Spinal cord (tissue), 9 donors: ENCODE measurements at regions not wholly inside any gene's neighbourhood (a gene's known extent, or its start where the extent isn't known, plus 50 kb on each side); places are given as distances from the start of the nearest gene placed in this dataset.
"Not testable (repeated sequence)": the region's sequence is repeated elsewhere in the genome, so short reads cannot be mapped to it uniquely, and the experiment has no call there.

Source experiments
- DNase-seq, 6 donors: peaks; one replicate each; pipeline versions ENCODE4 v3.0.0 to v3.0.0-alpha.2; 2013 to 2015; ENCODE audit warnings: low spot score in 6 of 6, low read depth in 4 of 6
- H3K27ac ChIP-seq: one replicate; pipeline ENCODE4 v1.5.1; 2013; ENCODE audit warnings: low read depth, low read length, control low read depth
- H3K27me3 ChIP-seq: one replicate; pipeline ENCODE4 v1.6.1; 2013; ENCODE audit warnings: low read length; ENCODE audit not compliant: control insufficient read depth, insufficient read depth
- H3K36me3 ChIP-seq: one replicate; pipeline ENCODE4 v1.6.1; 2013; ENCODE audit warnings: low read length; ENCODE audit not compliant: control insufficient read depth, insufficient read depth
- H3K4me1 ChIP-seq: one replicate; pipeline ENCODE4 v1.6.1; 2013; ENCODE audit warnings: low read length; ENCODE audit not compliant: control insufficient read depth, insufficient read depth
- H3K4me3 ChIP-seq: one replicate; pipeline ENCODE4 v1.5.1; 2013; ENCODE audit warnings: low read depth, low read length, control low read depth
- H3K9me3 ChIP-seq: one replicate; pipeline ENCODE4 v1.6.1; 2013; ENCODE audit warnings: low read length; ENCODE audit not compliant: control insufficient read depth, insufficient read depth
- WGBS: methylation state at CpG from one replicate; pipeline ENCODE4 v1.1.5; 2013; ENCODE audit warnings: missing lambda C conversion rate; ENCODE audit not compliant: insufficient coverage; 5-methylcytosine and 5-hydroxymethylcytosine counted together
- donor health status: healthy.

DNA sequence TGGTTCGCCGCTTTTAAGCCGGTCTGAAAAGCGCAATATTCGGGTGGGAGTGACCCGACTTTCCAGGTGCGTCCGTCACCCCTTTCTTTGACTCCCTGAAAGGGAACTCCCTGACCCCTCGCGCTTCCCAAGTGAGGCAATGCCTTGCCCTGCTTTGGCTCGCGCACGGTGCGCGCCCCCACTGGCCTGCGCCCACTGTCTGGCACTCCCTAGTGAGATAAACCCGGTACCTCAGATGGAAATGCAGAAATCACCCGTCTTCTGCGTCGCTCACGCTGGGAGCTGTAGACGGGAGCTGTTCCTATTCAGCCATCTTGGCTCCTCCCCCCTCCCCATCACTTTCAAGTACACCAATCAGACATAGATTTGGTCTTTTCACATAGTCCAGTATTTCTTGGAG, 88.2 kb downstream of the EBLN1 start:
- not testable (repeated sequence) for H3K27ac ChIP-seq, DNase-seq
- WGBS = 97% methylated on average over 18 of the region's 22 CpGs

DNA sequence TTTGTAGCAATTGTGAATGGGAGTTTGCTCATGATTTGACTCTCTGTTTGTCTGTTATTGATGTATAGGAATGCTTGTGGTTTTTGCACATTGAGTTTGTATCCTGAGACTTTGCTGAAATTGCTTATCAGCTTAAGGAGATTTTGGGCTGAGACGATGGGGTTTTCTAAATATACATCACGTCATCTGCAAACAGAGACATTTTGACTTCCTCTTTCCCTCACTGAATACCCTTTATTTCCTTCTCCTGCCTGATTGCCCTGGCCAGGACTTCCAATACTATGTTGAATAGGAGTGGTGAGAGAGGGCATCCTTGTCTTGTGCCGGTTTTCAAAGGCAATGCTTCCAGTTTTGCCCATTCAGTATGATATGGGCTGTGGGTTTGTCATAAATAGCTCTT, 96.6 kb downstream of the EBLN1 start:
- not testable (repeated sequence) for H3K36me3 ChIP-seq, H3K9me3 ChIP-seq, H3K27ac ChIP-seq, H3K27me3 ChIP-seq, H3K4me1 ChIP-seq, H3K4me3 ChIP-seq, DNase-seq
- no CpG with 5 or more reads among the region's 3 CpGs for WGBS

More for the DNA sequence above, 88.2 kb downstream of the EBLN1 start:
- H3K27me3 ChIP-seq, H3K4me1 ChIP-seq, H3K9me3 ChIP-seq, H3K4me3 ChIP-seq, H3K36me3 ChIP-seq: not testable (repeated sequence)

DNA sequence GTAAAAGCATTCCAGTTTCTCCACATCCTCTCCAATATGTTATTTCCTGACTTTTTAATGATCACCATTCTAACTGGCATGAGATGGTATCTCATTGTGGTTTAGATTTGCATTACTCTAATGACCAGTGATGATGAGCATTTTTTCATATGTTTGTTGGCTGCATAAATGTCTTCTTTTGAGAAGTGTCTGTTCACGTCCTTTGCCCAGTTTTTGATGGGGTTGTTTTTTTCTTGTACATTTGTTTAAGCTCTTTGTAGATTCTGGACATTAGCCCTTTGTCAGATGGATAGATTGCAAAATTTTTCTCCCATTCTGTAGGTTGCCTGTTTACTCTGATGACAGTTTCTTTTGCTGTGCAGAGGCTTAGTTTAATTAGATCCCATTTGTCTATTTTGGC, 97.7 kb downstream of the EBLN1 start:
- not testable (repeated sequence) for H3K4me1 ChIP-seq, H3K9me3 ChIP-seq, H3K27me3 ChIP-seq, H3K36me3 ChIP-seq, H3K27ac ChIP-seq, DNase-seq, H3K4me3 ChIP-seq
- WGBS = no CpG with 5 or more reads among the region's 1 CpG

DNA sequence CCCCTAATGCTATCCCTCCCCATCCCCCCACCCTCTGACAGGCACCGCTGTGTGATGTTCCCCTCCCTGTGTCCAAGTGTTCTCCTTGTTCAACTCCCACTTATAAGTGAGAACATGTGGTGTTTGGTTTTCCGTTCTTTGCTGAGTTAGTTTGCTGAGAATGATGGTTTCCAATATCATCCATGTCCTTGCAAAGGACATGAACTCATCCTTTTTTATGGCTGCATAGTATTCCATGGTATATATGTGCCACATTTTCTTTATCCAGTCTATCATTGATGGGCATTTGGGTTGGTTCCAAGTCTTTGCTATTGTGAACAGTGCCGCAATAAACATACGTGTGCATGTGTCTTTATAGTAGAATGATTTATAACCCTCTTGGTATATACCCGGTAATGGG, 98.2 kb downstream of the EBLN1 start:
- not testable (repeated sequence) for DNase-seq, H3K4me1 ChIP-seq, H3K27me3 ChIP-seq, H3K27ac ChIP-seq, H3K4me3 ChIP-seq, H3K36me3 ChIP-seq, H3K9me3 ChIP-seq
- WGBS = no CpG with 5 or more reads among the region's 5 CpGs

DNA sequence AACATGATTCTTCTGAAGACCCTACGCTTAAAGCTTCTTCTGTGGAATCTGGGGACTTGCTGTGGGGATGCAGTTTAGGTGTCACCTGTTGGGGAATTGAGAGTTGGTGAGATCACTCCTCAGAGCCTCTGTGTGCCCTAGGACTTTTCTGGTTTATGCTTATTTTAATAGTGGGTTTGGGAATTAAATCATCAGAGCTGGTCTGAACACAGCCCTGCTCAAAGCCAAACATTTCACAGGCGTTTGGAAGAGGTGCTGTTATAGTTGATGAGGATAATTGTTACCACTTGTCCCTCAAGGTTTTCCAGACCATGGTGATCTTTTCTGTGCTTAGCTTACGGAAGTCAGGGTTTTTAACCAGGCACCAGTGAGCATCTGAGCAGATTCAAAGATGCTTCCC, 106.1 kb downstream of the EBLN1 start:
- H3K27me3 ChIP-seq = no peaks in the 10 kb centered on the region
- H3K4me3 ChIP-seq = no peak overlapping the region
- no peaks in the 10 kb centered on the region for H3K36me3 ChIP-seq
- no peaks in the 10 kb centered on the region for H3K4me1 ChIP-seq
- no peaks in the 10 kb centered on the region for H3K9me3 ChIP-seq
- no peak overlapping the region for H3K27ac ChIP-seq
- no peak for DNase-seq
- 87% methylated on average over 2 of the region's 3 CpGs for WGBS

DNA sequence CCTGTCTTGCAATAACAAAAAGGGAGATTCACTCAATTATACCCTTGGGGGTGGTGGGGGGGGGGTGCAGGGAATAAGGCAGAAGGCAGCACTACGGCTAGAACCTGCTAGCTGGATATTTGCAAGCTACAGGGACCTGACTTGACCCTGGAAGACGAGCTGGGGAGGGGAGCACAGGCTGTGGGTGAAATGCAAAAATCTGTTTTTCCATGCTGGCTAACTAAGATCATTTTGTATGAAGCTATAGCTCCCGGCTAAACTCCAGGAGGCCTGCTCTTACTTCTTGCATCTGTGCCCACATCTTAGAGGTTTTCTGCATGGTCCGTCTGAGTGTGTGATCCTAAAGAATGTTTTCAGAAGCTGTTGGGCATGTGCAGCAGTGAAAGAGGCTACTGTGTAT, 106.6 kb downstream of the EBLN1 start:
- H3K36me3 ChIP-seq = no peaks in the 10 kb centered on the region
- H3K4me3 ChIP-seq = no peak overlapping the region
- no peak for DNase-seq
- no peaks in the 10 kb centered on the region for H3K9me3 ChIP-seq
- 59% methylated on average over 4 of the region's 4 CpGs for WGBS
- no peaks in the 10 kb centered on the region for H3K4me1 ChIP-seq
- no peaks in the 10 kb centered on the region for H3K27me3 ChIP-seq
- no peak overlapping the region for H3K27ac ChIP-seq

DNA sequence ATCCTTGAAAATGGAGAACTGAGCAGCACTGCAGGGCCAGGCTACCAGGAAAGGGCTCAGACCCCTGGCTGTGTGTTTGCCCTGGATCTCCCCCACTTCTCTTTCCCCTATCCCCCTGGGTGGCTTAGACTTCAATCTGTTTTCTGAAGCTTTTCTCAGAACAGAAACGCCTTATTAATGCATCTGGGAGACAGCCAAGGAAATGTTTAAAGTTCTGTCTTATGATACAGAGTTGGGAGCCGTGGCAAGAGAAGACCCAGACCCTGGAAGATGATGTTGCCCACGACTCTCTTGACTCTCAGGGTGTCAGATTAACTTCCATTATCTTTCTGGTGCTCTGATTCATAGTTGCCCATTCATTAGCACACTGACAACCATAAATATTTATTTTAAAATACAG, 107.1 kb downstream of the EBLN1 start:
- DNase-seq = no peak
- Histone ChIP-seq H3K4me3 (no peak overlapping the region), H3K36me3 (no peaks in the 10 kb centered on the region), H3K4me1 (no peaks in the 10 kb centered on the region), H3K27ac (no peak overlapping the region), H3K9me3 (no peaks in the 10 kb centered on the region), H3K27me3 (no peaks in the 10 kb centered on the region)
- WGBS = 80% methylated on average over 1 of the region's 3 CpGs

DNA sequence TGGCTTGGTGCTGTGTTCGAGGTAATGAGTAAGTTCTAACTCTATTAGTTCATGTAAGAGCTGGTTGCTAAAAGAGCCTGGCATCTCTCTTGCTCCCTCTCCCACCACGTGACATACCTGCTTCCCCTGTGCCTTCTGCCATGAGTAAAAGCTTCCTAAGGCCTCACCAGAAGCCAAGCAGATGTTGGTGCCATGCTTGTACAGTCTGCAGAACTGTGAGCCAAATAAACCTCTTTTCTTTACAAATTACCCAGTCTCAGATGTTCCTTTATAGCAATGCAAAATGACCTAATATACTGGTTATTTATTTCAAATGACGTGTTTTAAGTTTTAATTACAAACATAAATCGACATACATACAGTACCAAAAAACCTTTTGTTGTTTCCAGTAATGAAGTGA, 101.7 kb upstream of the DNAJC1 start:
- 82% methylated on average over 1 of the region's 4 CpGs for WGBS
- Histone ChIP-seq H3K4me1 (no peaks in the 10 kb centered on the region), H3K27ac (no peak overlapping the region), H3K9me3 (no peaks in the 10 kb centered on the region), H3K36me3 (no peaks in the 10 kb centered on the region), H3K4me3 (no peak overlapping the region), H3K27me3 (no peaks in the 10 kb centered on the region)
- no peak for DNase-seq

DNA sequence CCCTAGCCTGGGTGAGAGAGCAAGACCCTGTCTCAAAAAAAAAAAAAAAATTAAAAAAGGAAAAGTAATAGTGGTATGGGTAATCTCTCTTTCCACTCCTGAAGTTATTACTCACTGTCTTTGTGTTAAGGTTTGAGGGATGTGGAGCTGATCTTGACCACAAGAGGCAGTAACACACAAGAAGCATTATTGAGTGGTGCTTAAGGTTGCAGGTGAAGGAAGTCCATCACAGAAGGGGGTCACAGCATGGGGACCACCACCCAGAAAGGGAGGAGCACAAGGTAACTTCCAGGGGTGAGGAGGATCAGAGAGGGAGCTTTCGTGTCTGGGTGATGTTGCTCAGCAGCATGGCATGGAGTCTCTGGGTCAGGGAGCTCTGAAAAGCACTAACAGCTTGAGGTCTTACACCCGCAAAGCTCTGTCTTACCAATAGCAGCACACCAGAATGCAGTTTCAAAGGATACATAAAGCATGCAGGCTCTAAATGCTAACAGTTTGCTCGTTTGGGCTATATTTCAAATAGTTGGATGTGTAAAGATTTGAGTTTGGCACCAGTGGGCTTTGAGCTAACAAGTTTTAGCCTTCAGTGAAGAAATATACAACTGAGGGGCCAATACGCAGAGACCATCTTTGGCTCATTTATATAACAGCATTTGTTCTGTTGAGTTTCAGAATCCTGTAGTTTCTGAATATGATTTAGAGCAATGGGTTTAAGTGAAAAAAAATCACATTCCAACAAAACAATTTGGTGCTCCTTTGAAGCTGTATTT, 100.4 kb upstream of the DNAJC1 start:
- Histone ChIP-seq H3K27ac (no peak overlapping the region), H3K4me1 (no peaks in the 10 kb centered on the region), H3K4me3 (no peak overlapping the region), H3K9me3 (no peaks in the 10 kb centered on the region), H3K27me3 (no peaks in the 10 kb centered on the region), H3K36me3 (no peaks in the 10 kb centered on the region)
- DNase-seq = peak in 1 of 6 donors; percentile 51
- WGBS = 60% methylated on average over 2 of the region's 4 CpGs

DNA sequence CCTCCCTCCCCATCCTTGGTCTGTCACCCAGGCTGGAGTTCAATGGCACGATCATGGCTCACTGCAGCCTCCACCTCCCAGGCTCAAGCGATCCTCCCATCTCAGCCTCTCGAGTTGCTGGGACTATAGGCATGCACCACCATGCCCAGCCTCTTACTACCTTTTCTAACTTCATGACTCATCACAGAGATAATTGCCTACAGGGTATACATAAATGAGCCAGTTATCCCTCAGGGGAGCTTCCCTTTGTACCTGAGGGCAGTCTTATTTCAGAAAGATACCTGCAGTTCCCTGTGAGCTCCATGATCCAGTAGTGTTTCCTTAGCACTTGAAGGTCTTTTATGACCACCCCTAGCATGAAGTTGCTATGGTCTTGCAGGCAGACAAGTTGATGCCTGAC, 94.2 kb upstream of the DNAJC1 start:
- Histone ChIP-seq H3K27ac (no peak overlapping the region), H3K36me3 (no peaks in the 10 kb centered on the region), H3K4me1 (no peaks in the 10 kb centered on the region), H3K27me3 (no peaks in the 10 kb centered on the region), H3K9me3 (no peaks in the 10 kb centered on the region), H3K4me3 (no peak overlapping the region)
- WGBS = 88% methylated on average over 3 of the region's 3 CpGs
- no peak for DNase-seq
